HCT116 (cell line): ENCODE measurements at regions not wholly inside any gene's neighbourhood (a gene's known extent, or its start where the extent isn't known, plus 50 kb on each side); places are given as distances from the start of the nearest gene placed in this dataset.

Experiments used
- ATAC-seq: fragments of 200-7000 bp; cut with Tn5 transposase; 2 replicates; pipeline ENCODE4 v1.9.1; 2020; ENCODE audit warnings: mild to moderate bottlenecking, moderate library complexity
- BruUV-seq: library from RNA; stranded (reverse); fragments of 400-500 nt; replicated peaks from 2 replicates; lab custom pipeline; 2021; lab: Mats Ljungman, UMichigan
- CTCF ChIA-PET: fragments of 300-600 bp; sonication (Branson Sonifier 250); formaldehyde crosslinking; loops from one replicate; lab custom pipeline; 2021; ENCODE audit warnings: antibody characterized with exemption; lab: Charles Lee
- POLR2A ChIA-PET: fragments of 300-600, 350-600 bp; sonication (Branson Sonifier 250); formaldehyde crosslinking; loops from one replicate; lab custom pipeline; 2021; ENCODE audit warnings: antibody characterized with exemption; lab: Charles Lee
- RAD21 ChIA-PET, 2 experiments: fragments of 300-600 bp; sonication (Branson Sonifier 250); formaldehyde crosslinking; loops; one replicate each; lab custom pipeline; 2023; ENCODE audit warnings: low total read pairs in 2 of 2; ENCODE audit not compliant: uncharacterized antibody in 2 of 2, unreplicated experiment in 2 of 2, low non-redundant PET in 1 of 2; lab: Charles Lee
- DNase-seq: peaks from one replicate; pipeline ENCODE4 v3.0.0-alpha.2; 2010; ENCODE audit warnings: low read depth, low spot score
- H2AFZ ChIP-seq: fragments of 200-600 bp; shearing (Covaris generic), sonication (generic); 2 replicates; pipeline ENCODE4 v1.6.1; 2017; ENCODE audit warnings: low read depth, mixed run types, mixed read lengths, antibody characterized with exemption, low read length; ENCODE audit not compliant: poor library complexity, severe bottlenecking
- H3K27ac ChIP-seq: 2 replicates; pipeline ENCODE4 v1.5.1; 2012; ENCODE audit warnings: low read depth, low read length
- H3K27me3 ChIP-seq: fragments of 200-600 bp; sonication (generic); 2 replicates; pipeline ENCODE4 v1.6.1; 2016; ENCODE audit warnings: mixed run types, low read length, mixed read lengths; ENCODE audit not compliant: insufficient read depth
- H3K36me3 ChIP-seq, 2 experiments: fragments of 200-500 bp in 1 of 2; fragments of 200-600 bp in 1 of 2; sonication (Bioruptor generic) in 1 of 2; sonication (generic) in 1 of 2; 2 replicates each; pipeline versions ENCODE4 v1.5.1 to v1.6.1; 2014 to 2016; ENCODE audit warnings: low read length in 2 of 2, inconsistent platforms in 1 of 2, mixed read lengths in 1 of 2, mixed run types in 1 of 2; ENCODE audit not compliant: insufficient read depth in 2 of 2, control insufficient read depth in 1 of 2
- H3K4me1 ChIP-seq, 2 experiments: fragments of 200-600 bp in 1 of 2; sonication (generic) in 1 of 2; 2 replicates each; pipeline versions ENCODE4 v1.5.1 to v1.6.1; 2012 to 2017; ENCODE audit warnings: low read length in 2 of 2, inconsistent platforms in 1 of 2, mild to moderate bottlenecking in 1 of 2, mixed read lengths in 1 of 2, mixed run types in 1 of 2, moderate library complexity in 1 of 2; ENCODE audit not compliant: insufficient read depth in 2 of 2, control insufficient read depth in 1 of 2
- H3K4me2 ChIP-seq: fragments of 200-600 bp; sonication (generic); 2 replicates; pipeline ENCODE4 v1.6.1; 2017; ENCODE audit warnings: mixed run types, low read length, mixed read lengths
- H3K4me3 ChIP-seq, 2 experiments: fragments of 200-600 bp in 1 of 2; sonication (generic) in 1 of 2; replicated peaks in 1 of 2; 2 replicates each; pipeline ENCODE4 v1.5.1; 2011 to 2016; ENCODE audit warnings: low read length in 2 of 2, control low read depth in 1 of 2, low read depth in 1 of 2, mild to moderate bottlenecking in 1 of 2, mixed read lengths in 1 of 2, mixed run types in 1 of 2
- H3K79me2 ChIP-seq: fragments of 200-600 bp; sonication (generic); 2 replicates; pipeline ENCODE4 v1.6.1; 2017; ENCODE audit warnings: mild to moderate bottlenecking, mixed run types, low read length, moderate library complexity, mixed read lengths; ENCODE audit not compliant: insufficient read depth
- H3K9ac ChIP-seq: fragments of 200-600 bp; sonication (generic); 2 replicates; pipeline ENCODE4 v1.6.1; 2016; ENCODE audit warnings: low read length, mixed read lengths
- H3K9me2 ChIP-seq: fragments of 200-600 bp; sonication (generic), shearing (Covaris generic); 2 replicates; pipeline ENCODE4 v1.6.1; 2017; ENCODE audit warnings: mixed run types, mild to moderate bottlenecking, moderate library complexity; ENCODE audit not compliant: insufficient read depth
- H3K9me3 ChIP-seq, 2 experiments: fragments of 200-500 bp in 1 of 2; fragments of 200-600 bp in 1 of 2; sonication (Bioruptor generic) in 1 of 2; sonication (generic) in 1 of 2; 2 replicates each; pipeline ENCODE4 v1.6.1; 2014 to 2017; ENCODE audit warnings: low read length in 2 of 2, mixed read lengths in 2 of 2, inconsistent platforms in 1 of 2, low read depth in 1 of 2, mild to moderate bottlenecking in 1 of 2, mixed run types in 1 of 2, moderate library complexity in 1 of 2; ENCODE audit not compliant: control insufficient read depth in 1 of 2, insufficient read depth in 1 of 2
- H4K20me1 ChIP-seq: fragments of 200-600 bp; sonication (generic), shearing (Covaris generic); 2 replicates; pipeline ENCODE4 v1.6.1; 2017; ENCODE audit warnings: mixed run types, mild to moderate bottlenecking, moderate library complexity; ENCODE audit not compliant: insufficient read depth
- CBX3 ChIP-seq: IDR thresholded peaks from 2 replicates; pipeline ENCODE4 v1.6.1; 2012; ENCODE audit warnings: low read depth
- CEBPB ChIP-seq: IDR thresholded peaks from 2 replicates; pipeline ENCODE4 v1.6.1; 2012; ENCODE audit warnings: low read depth
- EGR1 ChIP-seq: IDR thresholded peaks from 2 replicates; pipeline ENCODE4 v1.6.1; 2012; ENCODE audit warnings: low read depth
- ELF1 ChIP-seq: IDR thresholded peaks from 2 replicates; pipeline ENCODE4 v1.6.1; 2012; ENCODE audit warnings: low read depth, borderline replicate concordance
- EZH2phosphoT487 ChIP-seq: fragments of 200-600 bp; IDR thresholded peaks from 2 replicates; pipeline ENCODE4 v1.6.1; 2018; ENCODE audit warnings: antibody characterized with exemption, borderline replicate concordance
- FOSL1 ChIP-seq: IDR thresholded peaks from 2 replicates; pipeline ENCODE4 v1.6.1; 2012; ENCODE audit warnings: low read depth
- POLR2A ChIP-seq: IDR thresholded peaks from 2 replicates; pipeline ENCODE4 v1.7.0; 2011; ENCODE audit warnings: borderline replicate concordance; ENCODE audit not compliant: insufficient read depth, insufficient read length; ENCODE audit errors: extremely low read depth
- POLR2AphosphoS5 ChIP-seq: IDR thresholded peaks from 2 replicates; pipeline ENCODE4 v1.6.1; 2011; ENCODE audit warnings: mild to moderate bottlenecking, low read depth, low read length, moderate library complexity
- SIN3A ChIP-seq: IDR thresholded peaks from 2 replicates; pipeline ENCODE4 v1.6.1; 2012; ENCODE audit warnings: low read depth
- SP1 ChIP-seq: IDR thresholded peaks from 2 replicates; pipeline ENCODE4 v1.6.1; 2012; ENCODE audit warnings: low read depth
- SRF ChIP-seq: IDR thresholded peaks from 2 replicates; pipeline ENCODE4 v1.6.1; 2012; ENCODE audit warnings: low read depth
- TCF7L2 ChIP-seq: IDR thresholded peaks from 2 replicates; pipeline ENCODE4 v1.7.0; 2011; ENCODE audit warnings: borderline replicate concordance, inconsistent platforms; ENCODE audit not compliant: insufficient read depth, insufficient read length; ENCODE audit errors: extremely low read depth
- YY1 ChIP-seq: IDR thresholded peaks from 2 replicates; pipeline ENCODE4 v1.6.1; 2011; ENCODE audit warnings: low read length, low read depth, moderate library complexity, mild to moderate bottlenecking; ENCODE audit not compliant: insufficient replicate concordance; ENCODE audit errors: extremely low read depth
- ZFX ChIP-seq: fragments of 450-650 bp; IDR thresholded peaks from 2 replicates; pipeline ENCODE4 v1.6.1; 2017
- ZNF274 ChIP-seq: fragments of 200-500 bp; sonication (Bioruptor generic); IDR thresholded peaks from 2 replicates; pipeline ENCODE4 v1.6.1; 2014; ENCODE audit warnings: mild to moderate bottlenecking, low read depth, low read length, inconsistent platforms
- intact Hi-C: fragments of 100-400 bp; cut with micrococcal nuclease; formaldehyde crosslinking; loops from 2 replicates; pipeline ENCODE4 v1.10.0; 2022
- TF ChIP-seq, protein P1 (sequence below): IDR thresholded peaks from 2 replicates; pipeline ENCODE4 v1.6.1; 2012
- TF ChIP-seq, protein P2 (sequence below): IDR thresholded peaks from 2 replicates; pipeline ENCODE4 v1.6.1; 2011; ENCODE audit warnings: mild to moderate bottlenecking, low read length, moderate library complexity; ENCODE audit not compliant: insufficient replicate concordance; ENCODE audit errors: extremely low read depth
- TF ChIP-seq, protein P3 (sequence below): IDR thresholded peaks from 2 replicates; pipeline ENCODE4 v1.6.1; 2012

DNA sequence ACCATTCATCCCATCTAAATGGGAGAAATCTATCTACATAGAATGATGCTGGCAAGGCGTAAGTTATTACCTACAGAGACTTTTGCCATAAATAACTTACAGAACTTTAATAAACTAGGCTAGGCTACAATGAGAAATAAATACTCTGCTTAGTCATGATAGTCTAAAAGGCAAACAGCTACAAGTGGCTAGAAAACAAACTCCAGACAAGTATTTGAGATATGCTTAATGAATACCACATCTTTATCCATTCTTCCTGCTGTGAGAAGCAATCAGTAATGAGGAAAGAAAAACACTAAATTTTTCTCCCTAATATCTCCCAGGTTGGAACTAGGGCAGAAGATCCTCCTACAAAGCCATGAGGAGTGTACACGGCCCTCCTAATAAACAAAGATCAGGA, 187.0 kb upstream of the OLFM3 start:
- H3K36me3 ChIP-seq, result no peaks in the 10 kb centered on the region
- H3K4me2 ChIP-seq, result no peak overlapping the region
- no TSS peak for BruUV-seq
- no peaks in the 10 kb centered on the region for H3K4me1 ChIP-seq
- H3K4me3 ChIP-seq, result no peak overlapping the region
- TF ChIP-seq EGR1 (no peak), SP1 (no peak), CEBPB (no peak), ZNF274 (no peak), TCF7L2 (no peak), YY1 (no peak), CBX3 (no peak), POLR2AphosphoS5 (no peak), SRF (no peak), POLR2A (no peak), FOSL1 (no peak), ZFX (no peak), EZH2phosphoT487 (no peak), SIN3A (no peak), ELF1 (no peak)
- TF ChIP-seq, protein P1, sequence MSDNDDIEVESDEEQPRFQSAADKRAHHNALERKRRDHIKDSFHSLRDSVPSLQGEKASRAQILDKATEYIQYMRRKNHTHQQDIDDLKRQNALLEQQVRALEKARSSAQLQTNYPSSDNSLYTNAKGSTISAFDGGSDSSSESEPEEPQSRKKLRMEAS, result no peak
- TF ChIP-seq, protein P2, sequence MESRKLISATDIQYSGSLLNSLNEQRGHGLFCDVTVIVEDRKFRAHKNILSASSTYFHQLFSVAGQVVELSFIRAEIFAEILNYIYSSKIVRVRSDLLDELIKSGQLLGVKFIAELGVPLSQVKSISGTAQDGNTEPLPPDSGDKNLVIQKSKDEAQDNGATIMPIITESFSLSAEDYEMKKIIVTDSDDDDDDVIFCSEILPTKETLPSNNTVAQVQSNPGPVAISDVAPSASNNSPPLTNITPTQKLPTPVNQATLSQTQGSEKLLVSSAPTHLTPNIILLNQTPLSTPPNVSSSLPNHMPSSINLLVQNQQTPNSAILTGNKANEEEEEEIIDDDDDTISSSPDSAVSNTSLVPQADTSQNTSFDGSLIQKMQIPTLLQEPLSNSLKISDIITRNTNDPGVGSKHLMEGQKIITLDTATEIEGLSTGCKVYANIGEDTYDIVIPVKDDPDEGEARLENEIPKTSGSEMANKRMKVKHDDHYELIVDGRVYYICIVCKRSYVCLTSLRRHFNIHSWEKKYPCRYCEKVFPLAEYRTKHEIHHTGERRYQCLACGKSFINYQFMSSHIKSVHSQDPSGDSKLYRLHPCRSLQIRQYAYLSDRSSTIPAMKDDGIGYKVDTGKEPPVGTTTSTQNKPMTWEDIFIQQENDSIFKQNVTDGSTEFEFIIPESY, result no peak
- TF ChIP-seq, protein P3, sequence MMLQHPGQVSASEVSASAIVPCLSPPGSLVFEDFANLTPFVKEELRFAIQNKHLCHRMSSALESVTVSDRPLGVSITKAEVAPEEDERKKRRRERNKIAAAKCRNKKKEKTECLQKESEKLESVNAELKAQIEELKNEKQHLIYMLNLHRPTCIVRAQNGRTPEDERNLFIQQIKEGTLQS, result no peak
- no peaks in the 10 kb centered on the region for H3K79me2 ChIP-seq
- no peak overlapping the region for H3K9ac ChIP-seq
- no peaks in the 10 kb centered on the region for H3K9me3 ChIP-seq
- intact Hi-C loops, result no loop called here
- no peaks in the 10 kb centered on the region for H3K9me2 ChIP-seq
- no peak overlapping the region for H3K27ac ChIP-seq
- H2AFZ ChIP-seq, result no peak overlapping the region
- POLR2A ChIA-PET, result no interaction called here
- RAD21 ChIA-PET, result no interaction called here
- H3K27me3 ChIP-seq, result no peaks in the 10 kb centered on the region
- no peaks in the 10 kb centered on the region for H4K20me1 ChIP-seq
- CTCF ChIA-PET, result no interaction called here
- no peak for ATAC-seq
- no peak for DNase-seq
